NCI-H524 (cell line): ENCODE measurements at regions not wholly inside any gene's neighbourhood (a gene's known extent, or its start where the extent isn't known, plus 50 kb on each side); places are given as distances from the start of the nearest gene placed in this dataset.

ENCODE experiments used
- DNase-seq, 2 experiments: peaks; one replicate each; lab custom pipeline; 2025; lab: John Stamatoyannopoulos, UW

DNA sequence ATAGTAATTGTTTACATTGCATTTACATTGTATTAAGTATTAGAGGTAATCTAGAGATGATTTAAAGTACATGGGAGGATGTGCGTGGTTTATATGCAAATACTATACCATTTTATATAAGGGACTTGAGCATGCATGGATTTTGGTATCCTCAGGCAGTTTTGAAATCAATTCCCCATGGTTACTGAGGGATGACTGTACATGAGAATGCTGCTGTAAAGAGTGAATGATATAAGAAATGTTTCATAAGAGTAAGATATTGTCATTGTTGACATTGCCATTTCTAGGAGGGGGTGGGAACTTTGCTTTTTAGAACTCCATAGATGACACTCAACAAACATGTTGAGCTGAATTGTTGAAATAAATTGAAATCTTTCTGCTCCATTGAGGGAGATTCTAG, 185.0 kb downstream of the SEMA6A start:
- DNase-seq = no peak

GRCh38 chr5:116388564-116389258, 185.9 kb downstream of the SEMA6A start:
- DNase-seq = no peak

DNA sequence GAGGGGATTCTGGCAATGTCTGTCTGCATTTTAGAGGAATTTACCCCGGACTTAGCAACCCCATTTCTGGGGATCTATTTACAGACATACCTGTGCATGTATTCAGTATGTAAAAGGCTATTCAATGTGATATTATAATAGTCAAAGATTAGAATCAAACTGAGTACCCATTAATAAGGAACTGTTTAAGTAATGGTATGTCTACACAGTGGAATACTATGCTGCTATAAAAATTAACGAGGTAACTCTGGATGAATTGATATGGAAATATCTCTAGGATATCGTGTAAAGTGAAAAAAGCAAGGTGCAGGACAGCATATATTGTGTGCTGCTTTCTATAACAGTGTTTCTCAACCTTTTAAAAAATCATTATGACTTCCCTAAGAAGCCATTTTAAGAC, 186.9 kb downstream of the SEMA6A start:
- no peak for DNase-seq

GRCh38 chr5:116386633-116387032, 188.0 kb downstream of the SEMA6A start:
- no peak for DNase-seq

- DNase-seq = no peak
These were observed 191.8 kb downstream of the SEMA6A start for GRCh38 chr5:116382874-116383266.

DNA sequence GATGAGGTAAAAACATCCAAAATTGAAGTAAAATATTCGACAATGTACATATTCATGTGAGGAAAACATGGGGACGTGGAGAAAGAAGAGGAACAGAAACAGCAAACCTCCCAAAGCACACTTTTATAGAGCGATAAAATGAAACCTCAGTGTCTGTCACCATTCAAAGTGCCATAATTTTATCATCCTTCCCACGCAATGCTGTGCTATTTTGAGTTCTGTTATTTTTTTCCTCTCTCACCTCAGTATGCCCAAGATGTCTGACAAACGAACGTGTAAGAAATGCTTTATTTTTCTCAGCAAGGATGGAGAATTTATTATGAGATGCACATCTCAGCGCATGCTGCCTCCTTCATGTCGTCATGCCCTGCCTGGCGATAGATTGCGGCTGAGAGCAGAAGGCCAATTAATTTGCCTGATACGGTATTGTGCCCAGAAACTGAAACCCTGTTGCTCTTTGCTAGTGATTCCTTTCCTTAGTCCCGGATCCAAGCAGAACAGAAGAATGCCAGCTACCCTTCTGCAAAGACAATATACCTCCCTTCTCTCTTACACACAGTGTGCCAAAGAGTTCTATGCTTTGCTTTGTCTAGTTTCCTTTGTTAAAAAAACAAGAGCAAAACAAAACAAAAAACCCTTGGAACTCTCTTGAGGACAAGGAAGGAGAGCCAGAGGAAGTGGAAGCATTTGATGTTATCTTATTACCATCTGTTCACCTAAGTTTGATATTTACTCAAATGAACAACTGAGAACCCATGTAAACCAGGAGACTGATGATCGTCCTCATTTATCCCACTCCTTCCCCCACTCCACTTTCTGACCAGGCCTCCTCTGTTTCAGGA, 192.4 kb downstream of the SEMA6A start:
- DNase-seq = peak in 1 of 2 experiments; percentile 33

DNA sequence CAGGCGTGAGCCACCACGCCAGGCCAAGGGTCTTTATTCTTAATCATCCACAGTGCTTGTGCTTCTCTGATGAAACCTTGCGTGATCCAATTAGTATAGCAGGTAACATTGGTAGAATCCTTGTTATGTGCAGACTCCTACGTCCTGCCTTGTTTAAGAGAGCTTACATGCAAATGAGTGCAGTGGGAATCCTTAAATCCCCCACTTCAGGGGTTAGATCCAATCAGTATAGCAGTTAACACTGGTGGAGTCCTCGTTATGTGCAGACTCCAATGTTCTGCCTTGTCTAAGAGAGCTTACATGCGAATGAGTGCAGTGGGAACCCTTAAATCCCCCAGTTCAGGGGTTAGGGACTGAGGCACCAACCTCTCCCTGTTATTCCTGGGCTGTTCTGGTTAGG, 193.4 kb downstream of the SEMA6A start:
- peak; percentile 28 to 78 for DNase-seq

GRCh38 chr5:116380621-116381020, 194.0 kb downstream of the SEMA6A start:
- DNase-seq = no peak

- DNase-seq = no peak
These were observed 195.3 kb downstream of the SEMA6A start for GRCh38 chr5:116379306-116379705.

DNA sequence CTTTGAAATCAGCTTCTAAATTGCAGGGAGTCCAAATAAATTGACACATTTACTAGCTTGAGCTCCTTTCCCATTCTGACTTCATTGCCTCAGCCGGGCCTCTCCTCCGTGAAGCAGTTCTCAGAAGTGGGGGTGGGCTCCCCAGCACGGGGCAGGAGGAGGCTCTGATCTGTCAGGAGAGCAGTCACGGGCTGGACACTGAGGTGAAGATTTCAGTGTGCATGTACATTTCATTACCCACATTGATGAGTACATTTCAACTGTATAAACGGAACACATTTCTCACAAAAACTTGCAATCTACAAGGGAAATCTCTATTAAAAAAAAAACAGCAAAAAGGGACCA, 195.9 kb downstream of the SEMA6A start:
- DNase-seq = no peak

DNA sequence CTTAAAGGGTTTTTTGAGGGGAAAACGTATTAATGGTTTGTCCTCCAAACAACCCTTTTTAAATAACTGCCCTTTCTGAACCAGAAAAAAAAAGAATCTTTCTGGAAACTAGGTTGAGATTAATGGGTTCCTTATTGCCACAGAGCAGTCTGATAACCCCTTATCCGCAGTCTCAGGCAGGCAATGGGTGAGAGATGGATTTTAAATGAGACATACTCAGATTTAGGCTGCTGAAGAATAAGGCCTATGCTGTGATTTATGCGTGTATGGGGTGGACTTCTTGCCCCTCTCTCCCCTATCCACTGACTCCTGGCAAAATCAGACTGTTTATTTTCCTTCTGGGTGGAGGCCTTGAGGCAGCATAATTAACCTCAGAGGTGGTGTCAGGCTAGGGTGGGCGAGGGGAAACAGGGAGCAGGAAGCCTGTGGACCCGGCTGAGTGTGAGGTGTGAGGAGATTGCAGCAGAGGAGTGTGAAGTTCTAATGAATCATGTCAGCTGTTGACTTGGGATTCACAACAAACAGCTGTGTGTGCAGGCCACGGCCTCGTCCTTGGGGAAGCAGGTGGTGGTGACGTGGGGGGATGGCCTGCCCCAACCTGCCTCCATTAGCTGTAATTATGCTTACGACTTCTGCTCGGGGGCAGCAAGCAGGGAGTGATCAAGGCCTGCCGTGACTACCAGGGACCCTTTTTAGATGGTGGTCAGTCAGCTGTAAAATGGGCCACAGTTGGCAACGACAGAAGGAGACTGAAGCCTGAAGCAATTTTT, 196.4 kb downstream of the SEMA6A start:
- peak; percentile 43 to 83 for DNase-seq

DNA sequence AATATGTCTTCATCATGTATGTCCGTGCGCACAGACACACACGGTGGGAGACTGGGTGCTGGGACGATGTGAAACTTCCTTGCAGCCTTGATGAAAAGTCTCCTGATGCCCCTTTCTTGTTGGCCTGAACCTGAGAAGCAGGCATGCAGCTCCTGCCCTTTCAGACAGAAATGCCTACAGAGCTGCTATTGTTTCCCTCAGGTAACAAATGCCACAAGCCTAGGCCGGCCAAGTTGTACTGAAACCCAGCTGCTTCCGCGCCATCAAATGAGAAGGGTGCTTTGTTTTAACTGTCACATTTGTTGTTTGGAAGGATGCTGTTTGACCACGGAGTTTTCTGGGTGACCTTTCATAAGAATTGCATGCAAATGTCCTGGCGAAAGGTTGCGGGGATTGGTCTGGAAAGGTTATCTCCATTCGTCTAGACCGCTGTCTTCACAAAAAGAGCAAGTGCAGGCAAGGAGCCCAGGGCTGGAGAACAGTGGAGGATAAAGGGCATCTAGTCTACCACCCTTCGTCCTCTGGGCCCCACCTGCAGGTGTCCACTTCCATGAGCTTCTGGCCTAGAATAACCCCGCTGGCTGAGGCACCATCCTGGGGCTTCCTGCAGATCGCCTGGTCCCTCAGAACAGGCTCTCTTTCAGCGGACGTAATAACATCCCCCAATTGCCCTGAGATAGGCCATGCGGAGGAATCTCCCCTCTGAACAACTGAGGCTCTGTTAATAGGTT, 197.2 kb downstream of the SEMA6A start:
- DNase-seq = no peak

DNA sequence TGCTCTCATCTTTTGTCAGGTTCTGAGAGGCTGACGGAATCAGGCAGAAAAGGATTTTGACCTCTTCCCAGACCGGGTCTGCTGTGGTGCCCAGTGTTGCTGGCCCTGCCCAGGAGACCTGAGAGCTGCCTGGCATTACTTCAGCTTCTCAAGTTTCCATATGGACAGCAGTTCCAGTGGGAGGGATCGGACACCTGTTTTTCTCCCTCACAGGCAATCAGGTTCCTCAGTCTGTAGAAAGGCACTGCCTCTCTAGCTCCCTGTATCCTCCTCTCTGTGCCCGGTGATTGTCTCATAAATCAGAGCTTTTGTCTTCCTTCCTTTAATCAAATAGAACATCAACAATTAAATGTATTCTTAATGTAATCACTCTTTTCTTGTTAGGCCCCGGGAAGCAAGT, 198.7 kb downstream of the SEMA6A start:
- peak; percentile 51 to 75 for DNase-seq

- DNase-seq = no peak
These were observed 200.2 kb downstream of the SEMA6A start for GRCh38 chr5:116374434-116374852.

GRCh38 chr5:116372931-116373597, 201.6 kb downstream of the SEMA6A start:
- DNase-seq = no peak

DNA sequence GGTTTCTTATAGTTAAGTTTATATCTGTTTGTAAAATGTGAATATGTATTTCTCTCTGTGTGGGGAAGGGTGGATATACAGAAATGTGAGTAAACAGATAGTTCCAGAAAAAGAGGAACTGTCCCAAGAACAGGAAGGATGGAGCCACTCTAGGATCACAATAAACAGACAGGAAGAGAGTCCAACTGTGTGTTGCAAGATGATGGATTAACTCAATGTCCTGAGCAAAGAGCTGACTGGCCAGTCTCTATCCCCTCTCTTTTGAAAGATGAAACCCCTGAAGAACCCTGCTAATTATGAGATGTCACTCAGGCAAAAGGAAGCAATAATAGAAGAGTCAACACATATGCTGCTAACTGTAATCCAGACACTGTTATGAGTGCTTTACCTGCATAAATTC, 202.7 kb downstream of the SEMA6A start:
- peak in 1 of 2 experiments; percentile 67 for DNase-seq

GRCh38 chr5:116371431-116371830, 203.2 kb downstream of the SEMA6A start:
- DNase-seq = no peak

- DNase-seq = no peak
These were observed 203.7 kb downstream of the SEMA6A start for GRCh38 chr5:116370886-116371285.

GRCh38 chr5:116370149-116370548, 204.5 kb downstream of the SEMA6A start:
- DNase-seq = no peak

GRCh38 chr5:116365006-116365496, 209.6 kb downstream of the SEMA6A start:
- DNase-seq = no peak

DNA sequence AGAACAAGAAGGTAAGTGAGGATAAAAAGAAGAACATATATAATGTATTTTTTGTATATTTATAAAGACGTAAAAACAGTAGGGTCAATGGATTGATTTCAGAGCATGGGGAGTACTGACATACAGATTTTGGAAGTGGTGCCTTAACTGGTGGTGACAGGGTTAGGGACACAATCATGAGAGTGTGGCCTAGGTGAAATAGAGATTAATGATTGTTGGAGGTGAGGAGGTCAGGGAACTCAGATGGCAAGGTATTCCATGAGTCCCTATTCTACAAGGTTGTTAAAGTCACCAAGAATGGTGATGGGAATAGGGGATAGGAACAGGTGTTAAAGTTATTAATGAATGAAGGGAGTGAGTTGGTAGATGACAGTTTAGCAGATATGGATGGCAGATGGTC, 210.8 kb downstream of the SEMA6A start:
- DNase-seq = peak in 1 of 2 experiments; percentile 16
